ENCODE measurements at regions not wholly inside any gene's neighbourhood (a gene's known extent, or its start where the extent isn't known, plus 50 kb on each side); places are given as distances from the start of the nearest gene placed in this dataset.

DNA sequence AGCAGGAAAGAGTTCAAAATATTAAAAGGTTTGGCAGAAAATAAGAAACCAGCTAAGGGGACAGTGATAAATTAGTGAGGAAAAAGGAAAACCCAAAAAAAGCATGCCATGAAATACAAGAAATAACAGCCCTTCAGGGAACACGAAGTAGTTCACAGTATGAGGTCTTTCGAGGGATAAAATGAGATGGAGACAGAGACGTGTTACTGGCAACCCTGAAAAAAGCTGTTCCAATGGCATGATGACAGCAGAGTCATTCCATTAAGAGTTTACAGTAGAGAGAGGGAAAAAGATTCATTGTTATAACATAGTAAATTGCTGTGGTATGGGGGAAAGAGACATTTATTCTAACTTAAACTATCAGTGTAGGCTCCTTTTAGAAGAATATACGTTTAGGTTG, 391.2 kb downstream of the ANKRD7 start:
- no peak overlapping the region for H2AFZ ChIP-seq (ENCODE audit: low read depth, low read length)
- no peaks in the 10 kb centered on the region for H4K20me1 ChIP-seq (ENCODE audit: insufficient read depth)
- H3K4me2 ChIP-seq (ENCODE audit: low read length): no peak overlapping the region
- H3F3A ChIP-seq (ENCODE audit: insufficient read depth, low read length, poor library complexity, severe bottlenecking): no peaks in the 10 kb centered on the region
- H3K36me3 ChIP-seq (ENCODE audit: insufficient read depth, low read length): no peaks in the 10 kb centered on the region
- no peaks in the 10 kb centered on the region for H3K27me3 ChIP-seq (ENCODE audit: insufficient read depth, low read depth, low read length)
- H3K9ac ChIP-seq (ENCODE audit: low read length): no peak overlapping the region
- H3K9me3 ChIP-seq (ENCODE audit: low read length): no peaks in the 10 kb centered on the region
- peak overlapping the region; percentile 13 for H3K27ac ChIP-seq (ENCODE audit: low read length)
- no peaks in the 10 kb centered on the region for H3K79me2 ChIP-seq (replicated peaks; ENCODE audit: insufficient read depth, low read length)
- no peaks in the 10 kb centered on the region for H3K9me2 ChIP-seq (ENCODE audit: insufficient read depth, low read length)
- no peak for TF ChIP-seq RAD21 (conservative IDR thresholded peaks at IDR 0.05)
- TF ChIP-seq, protein P1, sequence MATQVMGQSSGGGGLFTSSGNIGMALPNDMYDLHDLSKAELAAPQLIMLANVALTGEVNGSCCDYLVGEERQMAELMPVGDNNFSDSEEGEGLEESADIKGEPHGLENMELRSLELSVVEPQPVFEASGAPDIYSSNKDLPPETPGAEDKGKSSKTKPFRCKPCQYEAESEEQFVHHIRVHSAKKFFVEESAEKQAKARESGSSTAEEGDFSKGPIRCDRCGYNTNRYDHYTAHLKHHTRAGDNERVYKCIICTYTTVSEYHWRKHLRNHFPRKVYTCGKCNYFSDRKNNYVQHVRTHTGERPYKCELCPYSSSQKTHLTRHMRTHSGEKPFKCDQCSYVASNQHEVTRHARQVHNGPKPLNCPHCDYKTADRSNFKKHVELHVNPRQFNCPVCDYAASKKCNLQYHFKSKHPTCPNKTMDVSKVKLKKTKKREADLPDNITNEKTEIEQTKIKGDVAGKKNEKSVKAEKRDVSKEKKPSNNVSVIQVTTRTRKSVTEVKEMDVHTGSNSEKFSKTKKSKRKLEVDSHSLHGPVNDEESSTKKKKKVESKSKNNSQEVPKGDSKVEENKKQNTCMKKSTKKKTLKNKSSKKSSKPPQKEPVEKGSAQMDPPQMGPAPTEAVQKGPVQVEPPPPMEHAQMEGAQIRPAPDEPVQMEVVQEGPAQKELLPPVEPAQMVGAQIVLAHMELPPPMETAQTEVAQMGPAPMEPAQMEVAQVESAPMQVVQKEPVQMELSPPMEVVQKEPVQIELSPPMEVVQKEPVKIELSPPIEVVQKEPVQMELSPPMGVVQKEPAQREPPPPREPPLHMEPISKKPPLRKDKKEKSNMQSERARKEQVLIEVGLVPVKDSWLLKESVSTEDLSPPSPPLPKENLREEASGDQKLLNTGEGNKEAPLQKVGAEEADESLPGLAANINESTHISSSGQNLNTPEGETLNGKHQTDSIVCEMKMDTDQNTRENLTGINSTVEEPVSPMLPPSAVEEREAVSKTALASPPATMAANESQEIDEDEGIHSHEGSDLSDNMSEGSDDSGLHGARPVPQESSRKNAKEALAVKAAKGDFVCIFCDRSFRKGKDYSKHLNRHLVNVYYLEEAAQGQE (IDR thresholded peaks at IDR 0.05; ENCODE audit: borderline replicate concordance): no peak
- peak; percentile 34 for TF ChIP-seq EP300 (conservative IDR thresholded peaks at IDR 0.05; ENCODE audit: poor library complexity, severe bottlenecking)
- peak overlapping the region; percentile 11 for H3K4me3 ChIP-seq (ENCODE audit: low read length)

DNA sequence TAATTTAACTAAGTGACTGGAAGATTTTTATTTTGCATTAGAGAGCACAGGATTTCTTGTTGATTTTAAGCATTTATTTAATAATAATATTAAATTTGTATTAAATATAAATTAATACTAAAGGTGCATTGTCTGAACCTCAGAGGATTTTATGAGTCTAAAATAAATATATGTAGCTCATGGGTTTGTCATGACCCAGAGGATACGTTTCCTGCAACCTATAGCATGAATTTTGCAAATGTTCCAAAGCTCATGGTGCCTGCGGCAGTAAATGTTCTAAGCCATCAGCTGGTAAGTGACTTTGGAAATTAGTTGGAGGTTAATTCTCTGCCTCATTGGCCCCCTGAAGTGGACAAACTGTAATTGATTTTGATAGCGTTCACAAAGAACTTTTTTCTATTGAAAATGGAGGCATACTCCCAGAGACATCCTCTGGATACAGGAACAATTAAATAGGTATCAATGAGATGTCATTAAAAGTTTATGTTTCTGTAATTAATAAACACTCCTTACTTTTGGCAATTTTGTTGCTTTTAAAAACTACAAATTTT, 397.4 kb downstream of the ANKRD7 start:
- Histone ChIP-seq H3K9me3 (ENCODE audit: low read length) (no peaks in the 10 kb centered on the region), H3K4me2 (ENCODE audit: low read length) (no peak overlapping the region), H3K9ac (ENCODE audit: low read length) (no peak overlapping the region), H3F3A (ENCODE audit: insufficient read depth, low read length, poor library complexity, severe bottlenecking) (peaks cover 8% of the 10 kb centered on the region), H4K20me1 (ENCODE audit: insufficient read depth) (no peaks in the 10 kb centered on the region), H3K4me3 (ENCODE audit: low read length) (no peak overlapping the region), H3K9me2 (ENCODE audit: insufficient read depth, low read length) (no peaks in the 10 kb centered on the region), H3K27ac (ENCODE audit: low read length) (no peak overlapping the region), H3K27me3 (ENCODE audit: insufficient read depth, low read depth, low read length) (no peaks in the 10 kb centered on the region), H3K36me3 (ENCODE audit: insufficient read depth, low read length) (no peaks in the 10 kb centered on the region), H2AFZ (ENCODE audit: low read depth, low read length) (no peak overlapping the region), H3K79me2 (replicated peaks; ENCODE audit: insufficient read depth, low read length) (no peaks in the 10 kb centered on the region)
- TF ChIP-seq RAD21 (conservative IDR thresholded peaks at IDR 0.05) (no peak), MXI1 (conservative IDR thresholded peaks at IDR 0.05; ENCODE audit: poor library complexity, severe bottlenecking) (no peak), TAF1 (IDR thresholded peaks at IDR 0.05; ENCODE audit: low read depth) (no peak), SMC3 (conservative IDR thresholded peaks at IDR 0.05; ENCODE audit: poor library complexity) (no peak), EZH2 (IDR thresholded peaks at IDR 0.05; ENCODE audit: borderline replicate concordance, insufficient read depth, low read length, poor library complexity, severe bottlenecking) (no peak), POLR2AphosphoS5 (IDR thresholded peaks at IDR 0.05) (no peak), EP300 (conservative IDR thresholded peaks at IDR 0.05; ENCODE audit: poor library complexity, severe bottlenecking) (no peak)
- TF ChIP-seq, protein P1 (IDR thresholded peaks at IDR 0.05; ENCODE audit: borderline replicate concordance): no peak
- TF ChIP-seq, protein P2, sequence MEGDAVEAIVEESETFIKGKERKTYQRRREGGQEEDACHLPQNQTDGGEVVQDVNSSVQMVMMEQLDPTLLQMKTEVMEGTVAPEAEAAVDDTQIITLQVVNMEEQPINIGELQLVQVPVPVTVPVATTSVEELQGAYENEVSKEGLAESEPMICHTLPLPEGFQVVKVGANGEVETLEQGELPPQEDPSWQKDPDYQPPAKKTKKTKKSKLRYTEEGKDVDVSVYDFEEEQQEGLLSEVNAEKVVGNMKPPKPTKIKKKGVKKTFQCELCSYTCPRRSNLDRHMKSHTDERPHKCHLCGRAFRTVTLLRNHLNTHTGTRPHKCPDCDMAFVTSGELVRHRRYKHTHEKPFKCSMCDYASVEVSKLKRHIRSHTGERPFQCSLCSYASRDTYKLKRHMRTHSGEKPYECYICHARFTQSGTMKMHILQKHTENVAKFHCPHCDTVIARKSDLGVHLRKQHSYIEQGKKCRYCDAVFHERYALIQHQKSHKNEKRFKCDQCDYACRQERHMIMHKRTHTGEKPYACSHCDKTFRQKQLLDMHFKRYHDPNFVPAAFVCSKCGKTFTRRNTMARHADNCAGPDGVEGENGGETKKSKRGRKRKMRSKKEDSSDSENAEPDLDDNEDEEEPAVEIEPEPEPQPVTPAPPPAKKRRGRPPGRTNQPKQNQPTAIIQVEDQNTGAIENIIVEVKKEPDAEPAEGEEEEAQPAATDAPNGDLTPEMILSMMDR (IDR thresholded peaks at IDR 0.05; ENCODE audit: poor library complexity, severe bottlenecking): no peak

All from neural cell (in vitro differentiated cells).